HUES48 (cell line): ENCODE measurements at regions not wholly inside any gene's neighbourhood (a gene's known extent, or its start where the extent isn't known, plus 50 kb on each side); places are given as distances from the start of the nearest gene placed in this dataset.

ENCODE experiments used
- H3K27ac ChIP-seq: one replicate; pipeline ENCODE4 v1.7.0; 2013; ENCODE audit warnings: low read depth, low read length, inconsistent platforms
- H3K27me3 ChIP-seq: 2 replicates; pipeline ENCODE4 v1.6.1; 2013; ENCODE audit warnings: mild to moderate bottlenecking, low read length; ENCODE audit not compliant: control insufficient read depth, insufficient read depth
- H3K36me3 ChIP-seq: 2 replicates; pipeline ENCODE4 v1.6.1; 2013; ENCODE audit warnings: low read length; ENCODE audit not compliant: control insufficient read depth, insufficient read depth
- H3K4me1 ChIP-seq: 2 replicates; pipeline ENCODE4 v1.6.1; 2013; ENCODE audit warnings: mild to moderate bottlenecking, low read length; ENCODE audit not compliant: control insufficient read depth, insufficient read depth
- H3K4me3 ChIP-seq: 2 replicates; pipeline ENCODE4 v1.5.1; 2013; ENCODE audit warnings: mild to moderate bottlenecking, low read depth, low read length
- H3K9ac ChIP-seq: 2 replicates; pipeline ENCODE4 v1.6.1; 2013; ENCODE audit warnings: mild to moderate bottlenecking, low read depth, low read length, moderate library complexity
- H3K9me3 ChIP-seq: 2 replicates; pipeline ENCODE4 v1.6.1; 2013; ENCODE audit warnings: low read length; ENCODE audit not compliant: control insufficient read depth, insufficient read depth

GRCh38 chr17:77480509-77481215 lies 339.9 kb downstream of the SEC14L1 start:
- Histone ChIP-seq H3K27me3 (no peaks in the 10 kb centered on the region), H3K27ac (peak overlapping the region; percentile 89), H3K9me3 (no peaks in the 10 kb centered on the region), H3K36me3 (peaks cover 24% of the 10 kb centered on the region), H3K4me1 (peaks cover 37% of the 10 kb centered on the region), H3K4me3 (no peak overlapping the region), H3K9ac (no peak overlapping the region)

GRCh38 chr17:77481476-77482374 lies 341.0 kb downstream of the SEC14L1 start:
- H3K9ac ChIP-seq, result no peak overlapping the region
- H3K9me3 ChIP-seq, result no peaks in the 10 kb centered on the region
- peaks cover 31% of the 10 kb centered on the region for H3K4me1 ChIP-seq
- H3K4me3 ChIP-seq, result no peak overlapping the region
- no peaks in the 10 kb centered on the region for H3K27me3 ChIP-seq
- no peak overlapping the region for H3K27ac ChIP-seq
- peaks cover 24% of the 10 kb centered on the region for H3K36me3 ChIP-seq

GRCh38 chr17:77482375-77483127 lies 341.8 kb downstream of the SEC14L1 start:
- H3K9me3 ChIP-seq, result no peaks in the 10 kb centered on the region
- H3K4me1 ChIP-seq, result peaks cover 22% of the 10 kb centered on the region
- no peak overlapping the region for H3K27ac ChIP-seq
- no peaks in the 10 kb centered on the region for H3K27me3 ChIP-seq
- peaks cover 28% of the 10 kb centered on the region for H3K36me3 ChIP-seq
- H3K4me3 ChIP-seq, result no peak overlapping the region
- H3K9ac ChIP-seq, result no peak overlapping the region

- Histone ChIP-seq H3K9me3 (no peaks in the 10 kb centered on the region), H3K9ac (no peak overlapping the region), H3K4me1 (peaks cover 20% of the 10 kb centered on the region), H3K27ac (no peak overlapping the region), H3K27me3 (no peaks in the 10 kb centered on the region), H3K36me3 (peaks cover 34% of the 10 kb centered on the region), H3K4me3 (no peak overlapping the region)
These were observed 342.4 kb downstream of the SEC14L1 start for GRCh38 chr17:77483128-77483598.

GRCh38 chr17:77484111-77484510 lies 343.3 kb downstream of the SEC14L1 start:
- H3K27ac ChIP-seq, result no peak overlapping the region
- H3K36me3 ChIP-seq, result peaks cover 43% of the 10 kb centered on the region
- no peak overlapping the region for H3K4me3 ChIP-seq
- no peaks in the 10 kb centered on the region for H3K9me3 ChIP-seq
- peaks cover 15% of the 10 kb centered on the region for H3K4me1 ChIP-seq
- H3K9ac ChIP-seq, result no peak overlapping the region
- H3K27me3 ChIP-seq, result no peaks in the 10 kb centered on the region

- no peak overlapping the region for H3K9ac ChIP-seq
- H3K4me1 ChIP-seq, result peaks cover 6% of the 10 kb centered on the region
These were observed 344.5 kb downstream of the SEC14L1 start for GRCh38 chr17:77485089-77485833.

GRCh38 chr17:77487211-77487629 lies 346.5 kb downstream of the SEC14L1 start:
- peaks cover 68% of the 10 kb centered on the region for H3K36me3 ChIP-seq
- no peak overlapping the region for H3K27ac ChIP-seq
- H3K4me1 ChIP-seq, result no peaks in the 10 kb centered on the region

More at GRCh38 chr17:77485089-77485833, 344.5 kb downstream of the SEC14L1 start:
- Histone ChIP-seq H3K9me3 (no peaks in the 10 kb centered on the region), H3K4me3 (no peak overlapping the region), H3K27ac (no peak overlapping the region), H3K36me3 (peaks cover 55% of the 10 kb centered on the region), H3K27me3 (no peaks in the 10 kb centered on the region)

GRCh38 chr17:77487677-77488530 lies 347.1 kb downstream of the SEC14L1 start:
- Histone ChIP-seq H3K4me1 (no peaks in the 10 kb centered on the region), H3K27ac (no peak overlapping the region), H3K9me3 (no peaks in the 10 kb centered on the region), H3K36me3 (peaks cover 68% of the 10 kb centered on the region), H3K27me3 (no peaks in the 10 kb centered on the region), H3K9ac (no peak overlapping the region), H3K4me3 (no peak overlapping the region)

More at GRCh38 chr17:77487211-77487629, 346.5 kb downstream of the SEC14L1 start:
- H3K9me3 ChIP-seq, result no peaks in the 10 kb centered on the region
- H3K4me3 ChIP-seq, result no peak overlapping the region
- H3K9ac ChIP-seq, result no peak overlapping the region
- no peaks in the 10 kb centered on the region for H3K27me3 ChIP-seq

GRCh38 chr17:77488531-77489238 lies 347.9 kb downstream of the SEC14L1 start:
- H3K9me3 ChIP-seq, result no peaks in the 10 kb centered on the region

More at GRCh38 chr17:77488531-77489238, 347.9 kb downstream of the SEC14L1 start:
- no peak overlapping the region for H3K27ac ChIP-seq
- H3K9ac ChIP-seq, result no peak overlapping the region
- no peak overlapping the region for H3K4me3 ChIP-seq
- H3K4me1 ChIP-seq, result no peaks in the 10 kb centered on the region
- H3K27me3 ChIP-seq, result no peaks in the 10 kb centered on the region
- peaks cover 67% of the 10 kb centered on the region for H3K36me3 ChIP-seq
